NCI-H1105 (cell line): ENCODE measurements at regions not wholly inside any gene's neighbourhood (a gene's known extent, or its start where the extent isn't known, plus 50 kb on each side); places are given as distances from the start of the nearest gene placed in this dataset.
A peak's percentile ranks its signal among the peaks of the same experiment; 100 is the strongest.

Experiments used
- DNase-seq: peaks from one replicate; lab custom pipeline; 2025; lab: John Stamatoyannopoulos, UW

DNA sequence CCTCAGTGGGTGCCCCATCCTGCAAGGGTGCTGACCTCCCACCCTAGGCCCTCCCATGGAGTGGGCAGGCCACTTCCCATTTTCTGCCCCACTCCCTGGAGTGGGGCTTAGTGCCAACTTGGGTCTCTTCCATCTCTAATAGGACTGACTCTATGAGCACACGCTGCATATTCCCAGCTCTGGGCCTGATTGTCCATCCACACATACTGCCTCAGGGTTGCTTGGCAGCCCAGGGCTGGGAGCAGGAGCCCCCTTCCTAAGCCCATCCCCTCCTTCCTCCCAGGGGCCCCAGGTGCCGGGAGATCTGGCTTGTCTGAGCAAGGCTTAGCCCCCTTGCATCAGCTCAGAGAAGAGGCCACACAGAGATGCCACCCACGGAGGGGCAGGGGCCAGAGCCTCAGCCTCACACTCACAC lies 55.1 kb downstream of the PJA1 start:
- no peak for DNase-seq

DNA sequence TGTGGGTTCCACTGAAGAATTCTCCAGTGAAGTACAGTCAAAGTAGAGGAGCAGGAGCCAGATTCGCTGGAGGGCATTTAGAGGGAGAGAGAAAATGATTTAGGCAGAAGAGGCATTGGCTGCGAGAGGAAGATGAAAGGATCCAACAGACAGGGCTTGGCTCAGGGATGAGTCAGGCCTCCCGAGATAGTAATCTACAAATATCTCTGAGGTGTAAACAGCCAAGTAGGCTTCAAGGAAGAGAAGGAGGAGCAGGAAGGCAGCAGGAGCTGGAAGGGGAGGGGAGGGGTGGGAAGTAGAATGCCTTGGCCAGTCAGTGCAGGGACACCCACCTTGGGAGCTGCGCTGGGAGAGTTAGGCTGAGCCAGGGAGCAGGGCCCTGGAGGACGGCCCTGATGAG lies 55.5 kb downstream of the PJA1 start:
- DNase-seq, result no peak

DNA sequence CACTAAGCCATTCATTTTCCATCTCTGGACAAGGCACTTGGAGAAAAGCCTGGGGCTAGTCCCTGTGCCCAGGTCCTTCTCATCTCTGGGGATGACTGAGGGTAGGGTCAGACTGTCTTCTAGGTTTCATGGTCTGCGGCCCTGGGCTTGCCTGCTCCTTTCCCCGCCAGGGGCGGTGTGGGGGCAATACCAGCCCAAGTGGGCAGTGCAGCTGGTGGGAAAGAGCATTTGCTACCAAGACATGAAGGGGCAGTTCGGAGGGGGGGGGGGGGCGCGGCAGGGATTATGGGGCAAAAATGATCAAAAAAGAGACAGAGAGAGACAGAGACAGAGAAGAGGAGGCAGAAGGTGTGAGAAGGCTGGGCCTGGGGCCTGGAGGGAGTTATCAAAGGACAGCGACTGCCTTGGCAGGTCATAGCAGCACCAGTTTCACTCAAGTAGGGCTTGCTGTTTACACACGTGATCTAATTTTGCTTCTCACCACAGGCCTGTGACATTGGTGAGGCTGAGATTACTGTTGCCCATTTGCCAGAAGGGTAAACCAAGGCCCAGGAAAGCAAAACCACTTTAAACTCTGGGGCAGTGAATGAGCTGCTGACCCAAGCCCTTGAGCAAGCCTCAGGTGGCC lies 56.1 kb downstream of the PJA1 start:
- DNase-seq, result no peak

DNA sequence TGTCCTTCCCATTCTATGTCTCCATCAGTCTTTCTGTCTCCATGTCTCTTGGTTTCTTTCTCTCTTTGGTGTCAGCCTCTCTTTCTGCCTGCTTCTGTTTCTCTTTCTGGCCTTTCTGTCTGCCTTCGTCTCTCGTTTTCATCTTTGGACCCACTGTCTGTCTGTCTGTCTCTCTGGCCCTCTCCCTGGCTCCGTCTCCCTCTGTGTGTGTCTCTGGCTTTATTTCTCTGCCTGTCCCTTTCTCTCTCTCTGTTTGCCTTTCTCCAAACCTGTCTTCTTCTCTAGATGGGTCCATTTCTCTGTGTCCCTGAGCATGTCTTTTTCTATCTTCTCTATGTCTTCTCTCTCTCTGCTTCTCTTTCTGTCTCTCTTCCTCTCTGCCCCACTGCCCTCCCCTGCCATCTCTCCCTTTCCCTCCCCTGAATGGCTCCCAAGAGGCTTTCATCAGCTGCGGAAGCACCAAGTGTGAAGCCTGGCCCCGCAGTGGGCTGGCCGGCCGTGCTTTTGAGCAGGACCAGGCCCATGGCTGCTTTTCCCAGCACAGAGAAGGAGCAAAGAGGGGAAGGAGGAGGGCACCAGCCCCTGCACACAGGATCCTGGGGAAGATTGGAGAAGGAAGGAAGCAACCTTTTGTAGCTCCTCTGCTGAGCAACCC lies 57.4 kb downstream of the PJA1 start:
- DNase-seq, result no peak

DNA sequence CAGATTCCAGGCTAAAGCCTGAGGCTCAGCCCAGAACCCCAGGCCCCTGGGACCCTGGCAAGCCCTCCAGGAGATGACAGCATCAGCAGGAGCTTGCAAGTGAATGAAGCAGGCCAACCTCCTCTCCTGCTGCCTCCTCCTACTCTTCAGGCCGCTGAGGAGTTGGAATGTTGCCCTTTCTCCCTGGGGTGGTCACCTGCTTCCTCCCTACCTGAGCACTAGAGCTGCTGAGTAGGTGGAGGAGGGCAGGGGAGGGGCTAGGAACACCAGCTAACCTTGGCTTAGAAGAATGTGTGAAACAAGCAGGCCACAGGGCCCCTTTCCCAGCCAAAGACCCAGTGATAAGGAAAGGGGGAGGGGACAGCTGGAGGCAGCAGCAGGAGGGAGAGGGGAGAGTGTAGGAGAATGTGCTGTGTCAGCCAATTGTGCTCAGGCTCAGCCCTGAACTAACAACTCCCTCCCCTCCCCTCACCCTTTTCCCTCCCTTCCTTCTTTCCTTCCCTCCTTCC lies 58.0 kb downstream of the PJA1 start:
- no peak for DNase-seq

DNA sequence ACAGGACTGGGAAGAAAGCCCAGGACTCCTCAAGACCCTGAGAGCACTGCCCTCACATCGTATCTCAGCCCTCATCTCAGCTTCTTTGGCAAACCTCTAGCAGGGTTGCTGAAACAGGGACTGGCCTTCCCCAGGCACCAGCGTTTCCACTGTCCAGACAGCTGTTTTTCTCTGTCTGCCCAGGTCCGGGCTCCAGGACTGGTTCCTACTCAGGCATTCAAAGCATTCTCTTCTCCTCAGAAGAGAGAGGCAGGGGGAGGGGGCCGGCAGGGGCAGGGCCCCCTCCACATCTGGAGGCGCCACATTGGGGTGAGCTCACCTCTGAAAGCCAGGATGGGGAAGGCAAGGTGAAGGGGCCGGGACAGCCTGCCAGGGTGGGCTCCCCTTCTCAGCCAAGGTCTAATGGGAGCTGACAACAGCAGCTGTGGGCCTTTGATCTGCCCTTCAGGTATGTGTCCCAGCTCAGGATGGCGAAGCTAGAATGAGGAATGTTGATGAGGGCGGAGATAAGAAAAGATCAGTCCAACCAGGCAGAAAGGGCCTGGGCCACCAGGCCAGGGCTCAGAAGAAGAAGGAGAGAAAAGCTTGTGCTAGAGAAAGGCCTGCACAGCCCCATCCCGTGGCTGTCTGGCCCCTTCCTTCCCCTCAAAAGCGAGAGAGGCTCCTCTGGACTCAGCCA lies 60.4 kb downstream of the PJA1 start:
- DNase-seq, result no peak

DNA sequence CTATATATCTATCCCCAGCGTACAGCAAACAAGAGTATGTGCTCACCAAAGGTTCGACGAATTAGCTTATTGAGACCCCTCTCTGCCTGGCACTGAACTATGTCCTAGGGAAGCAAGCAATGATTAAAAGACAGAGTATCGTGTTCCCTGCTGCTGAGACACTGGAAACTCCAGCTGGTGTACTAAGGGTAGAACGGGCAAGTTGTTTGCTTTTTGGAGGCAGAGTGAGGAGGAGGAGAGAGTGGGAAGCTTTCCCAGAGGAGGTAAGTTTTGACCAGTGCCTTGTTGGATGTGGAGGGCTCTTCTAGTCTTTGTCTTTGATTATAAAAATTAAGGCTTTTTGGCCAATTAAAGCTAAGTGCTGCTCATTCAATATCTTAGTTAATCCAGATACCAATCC lies 61.7 kb downstream of the PJA1 start:
- no peak for DNase-seq

DNA sequence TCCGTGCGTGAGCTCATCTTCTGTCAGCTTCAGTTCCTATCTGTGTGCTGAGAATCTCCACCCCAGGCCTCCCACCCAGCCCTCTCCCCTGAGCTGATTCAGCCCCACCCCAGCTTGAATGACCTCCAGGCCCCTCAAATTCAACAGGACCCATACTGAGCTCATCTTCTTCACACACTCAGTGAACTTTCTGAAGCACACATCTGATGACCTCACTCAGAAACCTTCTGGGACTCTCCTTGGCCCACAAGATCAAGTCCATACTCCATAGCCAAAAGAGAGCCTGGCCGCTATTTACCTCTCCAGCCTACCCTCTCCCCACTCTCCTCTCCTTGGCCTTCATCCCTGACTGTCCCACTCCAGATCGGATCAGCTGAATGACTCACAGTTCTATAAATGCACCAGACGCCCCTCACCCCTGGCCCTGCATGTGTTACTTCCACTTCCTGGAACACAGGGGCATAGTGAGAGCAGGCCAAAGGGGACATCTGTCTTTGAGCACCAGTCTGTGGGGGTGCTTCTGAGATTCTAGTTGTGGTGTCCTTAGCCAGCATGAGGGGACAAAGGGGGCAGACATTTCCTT lies 62.5 kb downstream of the PJA1 start:
- DNase-seq, result no peak

DNA sequence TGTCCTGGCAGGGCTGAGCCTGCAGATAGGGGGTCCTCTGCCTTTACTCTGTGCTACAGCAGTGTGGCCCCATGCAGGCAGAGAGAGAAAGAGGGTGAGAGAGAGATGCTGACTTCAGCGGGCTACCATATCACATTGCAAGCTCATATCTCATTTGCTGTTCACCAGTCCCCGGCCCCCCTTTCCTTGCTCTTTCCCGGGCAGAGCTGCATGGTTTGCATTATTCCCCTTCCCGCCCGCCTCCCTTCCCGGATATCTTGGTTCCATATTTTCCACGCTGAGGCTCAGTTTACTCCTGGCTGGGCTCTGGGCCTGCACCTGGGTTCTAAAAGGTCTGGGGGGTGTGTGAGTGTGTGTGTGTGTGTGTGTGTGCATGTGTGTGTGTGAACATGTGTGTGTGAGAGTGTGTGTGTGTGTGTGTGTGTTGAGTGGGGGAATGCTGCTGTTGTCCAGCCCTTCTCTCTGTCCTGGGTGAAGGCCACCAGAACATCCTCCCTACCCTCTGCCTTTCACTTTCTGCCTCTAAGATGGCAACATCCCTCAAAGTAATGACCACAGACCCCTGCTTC lies 63.5 kb downstream of the PJA1 start:
- DNase-seq, result no peak

DNA sequence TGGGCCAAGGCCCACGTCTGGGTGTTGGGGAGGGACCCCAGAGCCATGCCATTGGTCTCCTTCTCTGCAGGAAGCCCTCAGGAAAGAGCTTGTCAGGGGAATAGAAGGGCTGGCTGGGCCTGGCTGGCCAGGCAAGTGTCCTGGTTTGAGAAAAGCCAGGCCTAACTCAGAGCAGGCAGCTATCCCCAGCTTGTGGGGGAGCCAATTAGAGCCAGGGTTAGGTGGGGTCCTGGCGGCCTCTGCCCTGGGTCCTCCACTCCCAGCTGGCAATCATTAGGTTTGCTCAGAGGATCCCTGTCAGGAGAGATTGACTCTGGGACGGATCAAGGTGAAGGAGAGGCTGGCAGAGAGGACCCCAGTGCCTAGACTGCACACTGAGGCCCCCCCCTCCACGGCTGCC lies 64.8 kb downstream of the PJA1 start:
- DNase-seq, result no peak

DNA sequence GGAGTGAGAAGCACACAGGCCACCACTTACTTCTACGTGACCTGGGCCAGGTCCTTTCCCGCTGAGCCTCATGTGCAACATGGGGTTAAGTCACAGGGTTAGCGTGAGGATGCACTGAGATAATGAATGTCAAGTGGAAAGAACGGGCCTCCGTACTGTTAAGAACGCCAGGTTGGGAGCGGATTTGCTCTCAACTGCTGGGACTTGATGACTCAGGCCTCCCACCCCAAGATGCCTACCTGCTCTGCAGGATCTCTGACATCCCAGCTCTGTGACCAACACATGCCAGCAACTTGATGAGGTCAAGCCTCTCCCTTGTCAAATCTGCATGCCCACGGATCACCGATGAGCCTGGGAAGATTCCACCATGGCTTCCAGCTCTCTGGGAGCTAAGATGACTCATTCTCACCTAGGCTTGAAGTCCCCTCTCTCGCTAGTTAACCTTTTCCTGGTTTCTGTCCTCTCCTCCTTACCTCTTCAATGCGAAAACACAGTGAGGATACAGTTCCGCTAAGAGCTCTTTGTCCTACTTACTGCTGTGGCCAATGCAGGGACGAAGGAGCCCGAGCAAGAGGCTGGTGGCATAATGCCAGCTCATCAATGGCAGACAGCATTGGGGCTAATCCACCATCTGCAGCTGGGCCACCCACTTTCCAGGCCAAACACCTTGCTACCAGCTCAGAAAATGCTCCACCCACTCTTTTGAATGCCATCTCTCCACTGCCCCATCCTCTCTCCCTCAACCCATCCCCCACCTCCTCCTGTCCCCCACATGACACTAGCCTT lies 67.6 kb downstream of the PJA1 start:
- no peak for DNase-seq

DNA sequence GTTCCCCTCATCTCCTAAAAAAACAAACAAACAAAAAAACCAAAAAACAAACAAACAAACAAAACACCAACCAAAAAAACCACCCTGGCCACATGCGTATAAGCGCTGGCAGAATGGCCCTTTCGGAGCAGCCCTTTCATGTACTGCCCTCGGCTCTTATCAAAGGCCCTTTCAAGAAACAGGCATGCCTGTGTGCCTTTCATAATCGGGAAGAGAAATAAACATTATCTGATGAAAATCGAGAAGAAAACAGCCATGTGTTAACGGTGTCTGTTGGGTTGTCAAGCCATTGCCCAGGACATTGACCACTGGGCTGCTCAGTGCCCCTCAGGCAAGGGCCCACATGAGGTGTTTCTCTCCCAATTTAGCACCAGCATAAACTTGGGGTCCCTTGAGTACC lies 68.3 kb downstream of the PJA1 start:
- DNase-seq, result no peak

DNA sequence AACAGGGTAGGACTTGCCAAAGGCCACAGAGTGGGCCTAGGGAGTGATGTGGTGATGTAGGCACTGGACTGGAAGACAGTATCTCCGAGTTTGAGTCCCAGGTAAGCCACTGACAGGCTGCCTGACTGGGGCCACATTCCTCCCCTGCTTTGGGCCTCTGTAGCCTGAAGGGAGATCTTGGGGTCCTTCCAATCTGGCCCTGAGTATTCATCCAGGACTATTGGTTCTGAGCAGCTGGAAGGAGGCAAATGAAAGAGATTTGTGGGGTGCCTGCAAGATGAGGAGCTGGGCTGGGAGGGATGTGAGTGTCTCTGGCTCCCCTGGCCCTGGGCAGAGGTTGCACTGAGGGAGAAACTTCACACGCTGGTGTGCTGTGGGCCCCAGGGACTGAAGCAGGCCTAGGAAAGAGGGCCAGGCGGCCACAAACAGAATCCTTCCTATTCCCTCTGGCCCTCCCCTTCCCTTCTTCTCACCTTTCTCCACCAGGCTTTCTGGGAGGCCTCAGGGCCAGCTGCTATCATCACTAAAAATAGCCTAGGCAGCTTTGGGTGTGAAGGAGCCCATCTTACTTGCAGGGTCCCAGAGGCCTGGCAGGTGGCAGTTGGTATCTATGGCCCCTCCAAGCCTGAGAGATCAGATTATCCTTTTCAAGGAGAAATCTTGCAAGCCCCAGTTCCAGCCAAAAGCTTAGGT lies 70.1 kb downstream of the PJA1 start:
- no peak for DNase-seq

DNA sequence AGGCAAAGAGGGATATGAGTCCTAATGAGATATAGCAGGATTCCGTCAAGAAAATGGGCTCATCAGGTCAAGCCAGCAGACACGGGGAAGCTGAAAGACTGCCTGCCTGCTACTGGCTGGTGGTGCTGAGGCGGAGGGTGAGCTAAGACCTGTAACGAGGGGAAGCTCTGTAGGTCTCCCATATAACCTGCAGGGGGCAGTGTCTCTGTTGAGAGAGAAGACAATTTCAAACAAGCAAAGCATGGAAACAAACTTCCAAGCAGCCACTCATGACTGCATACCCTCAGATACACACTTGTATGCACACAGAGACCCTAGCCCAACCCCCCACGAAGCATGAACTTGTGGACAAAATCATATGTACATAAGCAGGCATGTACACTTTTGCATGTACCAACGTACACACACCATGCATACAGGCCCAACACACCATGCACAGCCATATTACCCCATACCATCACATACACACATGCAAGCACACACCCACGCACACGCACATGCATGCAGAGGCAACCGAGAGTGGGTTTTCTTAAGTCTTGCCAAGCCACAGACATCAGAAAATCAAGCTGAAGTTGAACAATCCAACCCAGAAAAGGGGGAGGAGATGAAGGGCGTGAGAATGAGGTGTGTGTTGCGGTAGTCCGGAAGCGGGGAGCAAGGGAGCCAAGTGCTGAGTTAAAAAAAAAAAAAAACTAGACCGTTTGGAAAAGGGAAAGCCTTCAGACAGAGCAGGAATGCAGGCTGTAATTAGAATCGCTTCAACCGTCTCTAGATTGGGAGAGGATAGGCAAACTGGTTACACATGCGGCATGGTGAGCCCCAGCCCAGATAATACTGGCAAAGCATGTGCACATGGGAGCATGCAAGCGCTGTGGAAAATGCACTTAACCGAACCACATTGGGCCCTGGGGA lies 71.0 kb downstream of the PJA1 start:
- DNase-seq, result peak; percentile 41

DNA sequence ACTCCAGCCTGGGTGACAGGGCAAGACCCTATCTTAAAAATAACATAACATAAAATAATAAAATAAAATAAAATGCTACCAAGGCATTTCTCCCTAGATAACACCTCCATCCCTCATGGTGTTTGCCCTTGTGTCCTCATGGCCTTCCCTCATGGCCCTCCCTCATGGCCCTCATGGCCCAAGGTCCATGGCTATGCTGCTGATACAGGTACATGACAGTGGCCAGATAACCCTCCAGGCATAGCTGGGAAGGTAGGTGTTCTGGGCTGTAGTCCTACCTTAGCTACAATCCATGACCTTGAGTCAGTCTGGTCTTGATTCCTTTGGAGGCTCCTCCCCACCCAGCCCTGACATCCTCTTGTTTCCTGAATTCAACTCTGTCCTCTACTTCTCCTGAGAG lies 75.2 kb downstream of the PJA1 start:
- no peak for DNase-seq

DNA sequence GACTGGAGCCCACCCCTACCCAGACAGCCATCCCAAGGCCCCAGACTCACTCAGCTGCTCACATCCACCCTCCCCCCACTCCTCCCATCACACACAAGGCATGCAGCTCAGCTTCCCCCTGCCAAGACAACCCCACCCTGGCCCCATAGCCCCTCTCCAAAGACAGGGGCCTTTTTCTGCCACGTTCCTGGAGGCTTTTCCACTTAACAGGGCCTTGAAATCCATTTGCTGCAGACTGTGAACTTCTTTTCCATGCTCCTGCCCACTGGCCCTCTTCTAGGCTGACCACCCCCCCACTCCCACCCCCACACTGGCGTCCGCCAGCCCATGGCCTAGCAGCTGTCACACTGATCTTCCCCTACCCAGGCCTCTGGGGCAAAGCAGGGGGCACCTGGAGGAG lies 76.0 kb downstream of the PJA1 start:
- DNase-seq, result no peak

DNA sequence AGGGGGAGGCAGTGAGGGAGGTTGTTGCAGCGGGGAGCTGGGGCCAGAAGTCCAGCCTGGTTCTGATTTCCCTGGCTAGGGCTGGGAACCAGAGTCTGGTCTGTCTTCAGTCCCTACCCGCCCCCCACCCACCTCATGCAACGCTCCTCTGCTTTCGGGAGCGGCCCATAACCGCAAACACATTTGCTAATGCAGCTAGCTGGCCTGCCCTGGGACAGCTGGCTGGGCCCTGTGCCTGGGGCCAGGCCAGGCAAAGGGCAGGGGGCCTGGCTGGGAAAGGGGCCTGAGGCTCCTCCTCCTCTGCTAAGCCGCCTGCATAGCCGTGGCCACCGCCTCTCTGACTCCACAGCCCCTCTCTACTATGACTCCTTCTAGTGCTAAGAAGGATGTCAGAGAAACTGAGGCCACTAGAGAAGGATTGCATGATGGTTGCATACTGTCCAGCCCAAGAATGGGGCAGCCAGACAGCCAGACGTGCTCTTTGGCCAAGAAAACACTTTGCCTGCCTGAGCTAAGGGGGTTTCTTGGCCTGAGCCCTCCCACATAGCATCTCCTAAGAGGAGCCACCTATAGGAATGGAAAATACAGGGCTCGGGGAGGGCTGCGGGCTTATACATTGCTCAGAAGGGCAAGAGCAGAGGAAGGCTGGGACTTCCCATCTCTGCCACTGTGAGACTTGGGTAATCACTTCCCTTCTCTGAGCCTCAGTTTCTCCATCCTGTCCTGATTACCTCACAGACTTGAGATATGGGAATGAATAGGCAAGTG lies 76.9 kb downstream of the PJA1 start:
- DNase-seq, result no peak

DNA sequence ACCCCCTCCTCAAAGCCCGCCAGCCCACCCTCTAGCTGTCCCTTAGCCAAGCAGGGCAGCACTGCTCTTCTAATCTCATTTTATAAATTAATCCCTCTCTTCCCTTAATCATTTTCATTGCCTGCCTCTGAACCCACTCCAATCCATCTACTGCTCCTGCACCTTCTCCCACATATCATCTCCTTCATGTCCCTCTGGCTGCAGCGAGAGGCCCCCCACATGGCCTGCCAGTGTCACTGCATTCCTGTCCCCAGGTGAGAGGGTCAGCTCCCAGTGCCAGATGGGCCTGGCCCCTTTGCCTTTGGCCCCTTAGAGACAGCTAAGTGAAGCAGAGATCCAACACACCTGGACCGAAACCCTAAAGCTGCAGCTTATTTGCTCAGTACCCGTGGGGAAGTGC lies 79.4 kb downstream of the PJA1 start:
- no peak for DNase-seq

DNA sequence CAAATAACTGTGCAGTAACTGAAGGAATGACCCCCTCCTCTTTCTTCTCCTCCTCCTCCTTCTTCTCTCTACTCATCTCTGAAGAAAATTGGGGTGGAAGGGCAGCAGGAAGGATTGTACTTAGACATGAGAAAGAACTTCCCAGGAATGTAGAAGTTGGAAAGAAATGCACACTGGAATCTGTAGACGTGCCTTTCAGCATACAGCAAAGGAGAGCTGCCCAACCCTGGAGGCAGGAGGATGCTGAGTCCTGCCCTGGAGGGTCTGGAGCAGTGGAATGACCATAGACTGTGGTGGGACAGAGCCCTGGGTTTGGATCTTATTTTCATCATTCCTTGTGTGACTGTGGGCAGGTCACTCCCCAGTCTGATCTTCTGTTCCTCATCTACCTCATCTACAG lies 80.1 kb downstream of the PJA1 start:
- DNase-seq, result no peak
